PC-3 (cell line): ENCODE measurements at regions not wholly inside any gene's neighbourhood (a gene's known extent, or its start where the extent isn't known, plus 50 kb on each side); places are given as distances from the start of the nearest gene placed in this dataset.

ENCODE experiments used
- ATAC-seq: fragments of 200-7000 bp; cut with Tn5 transposase; 2 replicates; pipeline ENCODE4 v1.9.1; 2020; ENCODE audit warnings: mild to moderate bottlenecking, moderate library complexity
- BruUV-seq: library from RNA; stranded (reverse); fragments of 400-500 nt; replicated peaks from 2 replicates; lab custom pipeline; 2021; lab: Mats Ljungman, UMichigan
- CTCF ChIA-PET: fragments of 300-600 bp; sonication (Branson Sonifier 250); formaldehyde crosslinking; loops from one replicate; lab custom pipeline; 2022; ENCODE audit warnings: antibody characterized with exemption; lab: Charles Lee
- POLR2A ChIA-PET: fragments of 300-600 bp; sonication (Branson Sonifier 250); formaldehyde crosslinking; loops from one replicate; lab custom pipeline; 2022; ENCODE audit warnings: antibody characterized with exemption; ENCODE audit not compliant: unreplicated experiment; lab: Charles Lee
- DNase-seq: peaks from one replicate; pipeline ENCODE4 v3.0.0-alpha.2; 2015
- H2AFZ ChIP-seq: fragments of 300-600 bp; sonication (generic); 2 replicates; pipeline ENCODE4 v1.6.0; 2016; ENCODE audit warnings: antibody characterized with exemption, low read length
- H3F3A ChIP-seq: fragments of 300-600 bp; sonication (generic); one replicate; pipeline ENCODE4 v1.6.0; 2017; ENCODE audit warnings: antibody characterized with exemption, low read length, control low read depth, mild to moderate bottlenecking; ENCODE audit not compliant: unreplicated experiment
- H3K27ac ChIP-seq: fragments of 300-600 bp; sonication (generic); 2 replicates; pipeline ENCODE4 v1.5.1; 2016; ENCODE audit warnings: mild to moderate bottlenecking, low read length
- H3K27me3 ChIP-seq: fragments of 300-600 bp; sonication (generic); 2 replicates; pipeline ENCODE4 v1.6.1; 2016; ENCODE audit warnings: low read length, mixed read lengths
- H3K36me3 ChIP-seq: fragments of 300-600 bp; sonication (generic); 2 replicates; pipeline ENCODE4 v1.6.1; 2016; ENCODE audit warnings: low read depth, mixed run types, low read length, mixed read lengths
- H3K4me1 ChIP-seq: fragments of 300-600 bp; sonication (generic); 2 replicates; pipeline ENCODE4 v1.5.1; 2016; ENCODE audit warnings: low read length; ENCODE audit not compliant: insufficient read depth
- H3K4me2 ChIP-seq: fragments of 300-600 bp; sonication (generic); 2 replicates; pipeline ENCODE4 v1.6.0; 2016; ENCODE audit warnings: low read length
- H3K4me3 ChIP-seq: fragments of 300-600 bp; sonication (generic); 2 replicates; pipeline ENCODE4 v1.5.1; 2016; ENCODE audit warnings: mild to moderate bottlenecking, low read length, mixed read lengths
- H3K79me2 ChIP-seq: fragments of 300-600 bp; sonication (generic); 2 replicates; pipeline ENCODE4 v1.6.1; 2017; ENCODE audit warnings: low read length, mixed read lengths
- H3K9ac ChIP-seq: fragments of 300-600 bp; sonication (generic); 2 replicates; pipeline ENCODE4 v1.6.0; 2016; ENCODE audit warnings: mild to moderate bottlenecking, low read length
- H3K9me2 ChIP-seq: fragments of 300-600 bp; sonication (generic); replicated peaks from 2 replicates; pipeline ENCODE4 v1.6.1; 2016; ENCODE audit warnings: mixed run types, low read length, mixed read lengths
- H3K9me3 ChIP-seq: fragments of 300-600 bp; sonication (generic); 2 replicates; pipeline ENCODE4 v1.6.1; 2016; ENCODE audit warnings: low read length, mixed read lengths
- H4K20me1 ChIP-seq: fragments of 300-600 bp; sonication (generic); 2 replicates; pipeline ENCODE4 v1.6.1; 2016; ENCODE audit warnings: low read length, mixed read lengths
- CTCF ChIP-seq: fragments of 300-600 bp; sonication (generic); conservative IDR thresholded peaks from 2 replicates; pipeline ENCODE4 v1.5.1; 2017; ENCODE audit warnings: antibody characterized with exemption, low read depth, mild to moderate bottlenecking, low read length
- EZH2 ChIP-seq: fragments of 300-600 bp; sonication (generic); IDR thresholded peaks from one replicate; pipeline ENCODE4 v1.6.1; 2017; ENCODE audit warnings: antibody characterized with exemption, mild to moderate bottlenecking, low read length; ENCODE audit not compliant: unreplicated experiment
- EZH2phosphoT487 ChIP-seq: fragments of 300-600 bp; sonication (generic); IDR thresholded peaks from 2 replicates; pipeline ENCODE4 v1.6.1; 2018; ENCODE audit warnings: mild to moderate bottlenecking, antibody characterized with exemption, low read length, borderline replicate concordance
- intact Hi-C: fragments of 100-400 bp; cut with micrococcal nuclease; formaldehyde crosslinking; loops from 2 replicates; pipeline ENCODE4 v1.9.0; 2023

GRCh38 chr11:134687548-134687947 is 275.5 kb upstream of the B3GAT1 start:
- no peaks in the 10 kb centered on the region for H3K79me2 ChIP-seq
- ATAC-seq: no peak
- H2AFZ ChIP-seq: no peak overlapping the region
- H4K20me1 ChIP-seq: no peaks in the 10 kb centered on the region
- no peaks in the 10 kb centered on the region for H3F3A ChIP-seq
- no peak for TF ChIP-seq EZH2
- no peak for TF ChIP-seq CTCF
- no peak for DNase-seq
- 0 out of 2 replicates have a peak, but pooled peaks cover 4% of the 10 kb centered on the region for H3K4me1 ChIP-seq
- H3K36me3 ChIP-seq: no peaks in the 10 kb centered on the region
- H3K27me3 ChIP-seq: peaks cover 31% of the 10 kb centered on the region; the same call in 1 of the 2 replicates
- intact Hi-C loops: no loop called here
- no peak overlapping the region for H3K4me3 ChIP-seq
- no TSS peak for BruUV-seq
- CTCF ChIA-PET: no interaction called here
- POLR2A ChIA-PET: no interaction called here
- no peak overlapping the region for H3K27ac ChIP-seq
- H3K9me2 ChIP-seq: no peaks in the 10 kb centered on the region
- H3K4me2 ChIP-seq: no peak overlapping the region
- 0 out of 2 replicates have a peak, but pooled peaks cover 5% of the 10 kb centered on the region for H3K9me3 ChIP-seq
- H3K9ac ChIP-seq: no peak overlapping the region

GRCh38 chr11:134686460-134687061 is 274.5 kb upstream of the B3GAT1 start:
- Histone ChIP-seq H3K4me3 (no peak overlapping the region), H4K20me1 (no peaks in the 10 kb centered on the region), H3K27me3 (peaks cover 31% of the 10 kb centered on the region; the same call in 1 of the 2 replicates), H3K36me3 (no peaks in the 10 kb centered on the region), H3K79me2 (no peaks in the 10 kb centered on the region), H2AFZ (no peak overlapping the region), H3F3A (no peaks in the 10 kb centered on the region), H3K9me3 (0 out of 2 replicates have a peak, but pooled peaks cover 6% of the 10 kb centered on the region), H3K4me1 (no peaks in the 10 kb centered on the region), H3K9ac (no peak overlapping the region), H3K4me2 (no peak overlapping the region), H3K27ac (no peak overlapping the region), H3K9me2 (no peaks in the 10 kb centered on the region)
- ChIA-PET CTCF (no interaction called here), POLR2A (no interaction called here)
- intact Hi-C loops: no loop called here
- no peak for TF ChIP-seq EZH2
- TF ChIP-seq CTCF: no peak
- no peak for TF ChIP-seq EZH2phosphoT487
- DNase-seq (no peak), ATAC-seq (no peak)
- BruUV-seq: no TSS peak

GRCh38 chr11:134685793-134686380 is 273.8 kb upstream of the B3GAT1 start:
- DNase-seq: no peak
- Histone ChIP-seq H2AFZ (no peak overlapping the region), H3F3A (no peaks in the 10 kb centered on the region), H3K4me3 (no peak overlapping the region), H3K4me2 (no peak overlapping the region), H3K27me3 (peaks cover 31% of the 10 kb centered on the region; the same call in 1 of the 2 replicates), H3K9me2 (no peaks in the 10 kb centered on the region), H3K4me1 (no peaks in the 10 kb centered on the region), H3K9me3 (0 out of 2 replicates have a peak, but pooled peaks cover 6% of the 10 kb centered on the region), H4K20me1 (no peaks in the 10 kb centered on the region), H3K27ac (no peak overlapping the region), H3K9ac (no peak overlapping the region), H3K36me3 (no peaks in the 10 kb centered on the region), H3K79me2 (no peaks in the 10 kb centered on the region)
- CTCF ChIA-PET: no interaction called here
- no TSS peak for BruUV-seq
- POLR2A ChIA-PET: no interaction called here
- TF ChIP-seq CTCF (no peak), EZH2phosphoT487 (no peak), EZH2 (no peak)
- intact Hi-C loops: no loop called here
- no peak for ATAC-seq
